GM18868 (cell line): ENCODE measurements at regions not wholly inside any gene's neighbourhood (a gene's known extent, or its start where the extent isn't known, plus 50 kb on each side); places are given as distances from the start of the nearest gene placed in this dataset.

Experiments
- ATAC-seq: cut with Tn5 transposase; IDR thresholded peaks from one replicate; pipeline ENCODE4 v1.9.1; 2021; ENCODE audit warnings: mild to moderate bottlenecking, moderate library complexity; ENCODE audit not compliant: unreplicated experiment

- ATAC-seq = no peak
These were observed 112.1 kb downstream of the DLL1 start for GRCh38 chr6:170178561-170179477.

GRCh38 chr6:170177772-170178560 is 112.9 kb downstream of the DLL1 start:
- ATAC-seq = no peak

- no peak for ATAC-seq
These were observed 113.7 kb downstream of the DLL1 start for GRCh38 chr6:170176898-170177771.

- ATAC-seq = no peak
These were observed 114.6 kb downstream of the DLL1 start for GRCh38 chr6:170176136-170176897.

GRCh38 chr6:170175644-170176135 is 115.2 kb downstream of the DLL1 start:
- ATAC-seq = no peak

- no peak for ATAC-seq
These were observed 115.9 kb downstream of the DLL1 start for GRCh38 chr6:170174771-170175643.

- no peak for ATAC-seq
These were observed 116.6 kb downstream of the DLL1 start for GRCh38 chr6:170174124-170174770.

GRCh38 chr6:170173335-170173881 is 117.5 kb downstream of the DLL1 start:
- ATAC-seq = no peak

GRCh38 chr6:170172825-170173256 is 118.0 kb downstream of the DLL1 start:
- ATAC-seq = no peak

GRCh38 chr6:170172392-170172791 is 118.5 kb downstream of the DLL1 start:
- ATAC-seq = no peak

GRCh38 chr6:170167657-170168159 is 123.2 kb downstream of the DLL1 start:
- ATAC-seq = no peak

GRCh38 chr6:170166511-170167122 is 124.3 kb downstream of the DLL1 start:
- no peak for ATAC-seq

- no peak for ATAC-seq
These were observed 125.3 kb downstream of the DLL1 start for GRCh38 chr6:170165471-170166117.

- ATAC-seq = no peak
These were observed 125.8 kb downstream of the DLL1 start for GRCh38 chr6:170165085-170165470.

GRCh38 chr6:170164271-170164900 is 126.5 kb downstream of the DLL1 start:
- no peak for ATAC-seq

GRCh38 chr6:170163405-170164170 is 127.3 kb downstream of the DLL1 start:
- no peak for ATAC-seq
